Keratinocyte (primary cell): ENCODE measurements at regions not wholly inside any gene's neighbourhood (a gene's known extent, or its start where the extent isn't known, plus 50 kb on each side); places are given as distances from the start of the nearest gene placed in this dataset.

Experiments
- DNase-seq: peaks from one replicate; pipeline ENCODE4 v3.0.0-alpha.2; 2011; ENCODE audit warnings: low read depth, missing footprints, low spot score
- FAIRE-seq: peaks from 2 replicates; lab custom pipeline; 2011; peaks lifted over from hg19 to GRCh38; lab: Jason Lieb, UNC
- H2AFZ ChIP-seq: 2 replicates; pipeline ENCODE4 v1.6.0; 2012; ENCODE audit warnings: low read length, control low read depth, inconsistent platforms; ENCODE audit not compliant: control insufficient read depth
- H3K27ac ChIP-seq: 2 replicates; pipeline ENCODE4 v1.5.1; 2011; ENCODE audit warnings: low read length; ENCODE audit not compliant: control insufficient read depth, insufficient read depth
- H3K27me3 ChIP-seq: 3 replicates; pipeline ENCODE4 v1.6.0; 2011; ENCODE audit warnings: low read length; ENCODE audit not compliant: control insufficient read depth, insufficient read depth; ENCODE audit errors: extremely low read depth
- H3K36me3 ChIP-seq, 2 experiments: 2 replicates in 1 of 2; 3 replicates in 1 of 2; pipeline ENCODE4 v1.5.1; 2011; ENCODE audit warnings: low read length in 2 of 2, mild to moderate bottlenecking in 1 of 2; ENCODE audit not compliant: control insufficient read depth in 2 of 2, insufficient read depth in 2 of 2; ENCODE audit errors: extremely low read depth in 1 of 2
- H3K4me1 ChIP-seq: 3 replicates; pipeline ENCODE4 v1.5.1; 2011; ENCODE audit warnings: low read length; ENCODE audit not compliant: control insufficient read depth, insufficient read depth; ENCODE audit errors: extremely low read depth
- H3K4me2 ChIP-seq: 3 replicates; pipeline ENCODE4 v1.6.0; 2011; ENCODE audit warnings: low read depth, low read length; ENCODE audit not compliant: control insufficient read depth, insufficient read depth; ENCODE audit errors: extremely low read depth
- H3K4me3 ChIP-seq, 3 experiments: fragments of 200-600 bp in 1 of 3; sonication (generic) in 1 of 3; 2 replicates in 2 of 3; 3 replicates in 1 of 3; pipeline ENCODE4 v1.5.1; 2011 to 2016; ENCODE audit warnings: low read length in 3 of 3, mild to moderate bottlenecking in 3 of 3, control low read depth in 2 of 3, inconsistent platforms in 1 of 3, low read depth in 1 of 3, mixed read lengths in 1 of 3, mixed run types in 1 of 3, moderate library complexity in 1 of 3; ENCODE audit not compliant: control insufficient read depth in 2 of 3, insufficient read depth in 2 of 3; ENCODE audit errors: extremely low read depth in 1 of 3
- H3K79me2 ChIP-seq: 2 replicates; pipeline ENCODE4 v1.6.0; 2012; ENCODE audit warnings: low read length; ENCODE audit not compliant: control insufficient read depth, insufficient read depth
- H3K9ac ChIP-seq: 3 replicates; pipeline ENCODE4 v1.6.0; 2011; ENCODE audit warnings: low read length; ENCODE audit not compliant: control insufficient read depth, insufficient read depth; ENCODE audit errors: extremely low read depth
- H3K9me1 ChIP-seq: 3 replicates; pipeline ENCODE4 v1.6.0; 2011; ENCODE audit warnings: low read length; ENCODE audit not compliant: control insufficient read depth, insufficient read depth; ENCODE audit errors: extremely low read depth
- H3K9me3 ChIP-seq: 2 replicates; pipeline ENCODE4 v1.5.1; 2012; ENCODE audit warnings: low read depth, low read length; ENCODE audit not compliant: control insufficient read depth
- H4K20me1 ChIP-seq: 3 replicates; pipeline ENCODE4 v1.6.0; 2011; ENCODE audit warnings: low read length; ENCODE audit not compliant: control insufficient read depth, insufficient read depth; ENCODE audit errors: extremely low read depth
- CTCF ChIP-seq, 3 experiments: IDR thresholded peaks in 1 of 3; conservative IDR thresholded peaks in 1 of 3; optimal IDR thresholded peaks in 1 of 3; 2 replicates in 2 of 3; 3 replicates in 1 of 3; pipeline versions ENCODE3 to v1.5.1; 2011; ENCODE audit warnings: low read length in 3 of 3, mild to moderate bottlenecking in 3 of 3, moderate library complexity in 2 of 3, control low read depth in 1 of 3, inconsistent platforms in 1 of 3; ENCODE audit not compliant: insufficient read depth in 2 of 3; ENCODE audit errors: extremely low read depth in 1 of 3
- EZH2 ChIP-seq: IDR thresholded peaks from one replicate; pipeline ENCODE4 v1.6.1; 2012; ENCODE audit warnings: inconsistent platforms, mild to moderate bottlenecking, low read length, moderate library complexity
- dilution Hi-C: fragments of 300-500 bp; cut with MboI; formaldehyde crosslinking; loops from one replicate; pipeline ENCODE4 v1.7.0; 2020; ENCODE audit warnings: low sequenced_read_pairs; ENCODE audit not compliant: extremely low pct_ligation_motif_present

GRCh38 chr13:21320642-21321034 lies 138.5 kb downstream of the ZDHHC20 start:
- Histone ChIP-seq H3K4me2 (no peak overlapping the region), H2AFZ (no peak overlapping the region), H4K20me1 (no peaks in the 10 kb centered on the region), H3K27ac (no peak overlapping the region), H3K79me2 (no peaks in the 10 kb centered on the region), H3K4me1 (no peaks in the 10 kb centered on the region), H3K36me3 (no peaks in the 10 kb centered on the region), H3K27me3 (no peaks in the 10 kb centered on the region), H3K9me1 (no peaks in the 10 kb centered on the region), H3K4me3 (no peak overlapping the region), H3K9me3 (no peaks in the 10 kb centered on the region), H3K9ac (no peak overlapping the region)
- dilution Hi-C loops = no loop called here
- TF ChIP-seq EZH2 (no peak), CTCF (optimal IDR thresholded peaks at IDR 0.05 in 1 of 3, IDR thresholded peaks at IDR 0.05 in 1 of 3, conservative IDR thresholded peaks at IDR 0.05 in 1 of 3; ENCODE audit: extremely low read depth in 1 of 3, insufficient read depth in 2 of 3, low read length in 3 of 3) (no peak)
- FAIRE-seq (no peak), DNase-seq (no peak)

- H3K9me1 ChIP-seq = no peaks in the 10 kb centered on the region
- FAIRE-seq (no peak), DNase-seq (no peak)
- no peak overlapping the region for H2AFZ ChIP-seq
- no peaks in the 10 kb centered on the region for H4K20me1 ChIP-seq
- dilution Hi-C loops = no loop called here
- no peak overlapping the region for H3K4me2 ChIP-seq
- TF ChIP-seq CTCF (optimal IDR thresholded peaks at IDR 0.05 in 1 of 3, IDR thresholded peaks at IDR 0.05 in 1 of 3, conservative IDR thresholded peaks at IDR 0.05 in 1 of 3; ENCODE audit: extremely low read depth in 1 of 3, insufficient read depth in 2 of 3, low read length in 3 of 3) = no peak
- no peak for TF ChIP-seq EZH2
- H3K9ac ChIP-seq = no peak overlapping the region
- H3K4me3 ChIP-seq = no peak overlapping the region
- no peak overlapping the region for H3K27ac ChIP-seq
- peaks cover 3% of the 10 kb centered on the region for H3K4me1 ChIP-seq
- H3K36me3 ChIP-seq = no peaks in the 10 kb centered on the region
- H3K79me2 ChIP-seq = no peaks in the 10 kb centered on the region
- H3K9me3 ChIP-seq = no peaks in the 10 kb centered on the region
- no peaks in the 10 kb centered on the region for H3K27me3 ChIP-seq
Observed at GRCh38 chr13:21321269-21321668, 137.8 kb downstream of the ZDHHC20 start.
